HG02642 (cell line): ENCODE measurements at regions not wholly inside any gene's neighbourhood (a gene's known extent, or its start where the extent isn't known, plus 50 kb on each side); places are given as distances from the start of the nearest gene placed in this dataset.
"Not testable (repeated sequence)": the region's sequence is repeated elsewhere in the genome, so short reads cannot be mapped to it uniquely, and the experiment has no call there.

Experiments used
- ATAC-seq: cut with Tn5 transposase; IDR thresholded peaks from one replicate; pipeline ENCODE4 v1.9.1; 2021; ENCODE audit warnings: mild to moderate bottlenecking; ENCODE audit not compliant: unreplicated experiment, poor library complexity

GRCh38 chr18:60020107-60020925 lies 120.5 kb downstream of the PMAIP1 start:
- no peak for ATAC-seq

- ATAC-seq: no peak
Measured at GRCh38 chr18:60019463-60019840, 119.7 kb downstream of the PMAIP1 start.

GRCh38 chr18:60018618-60019462 lies 119.0 kb downstream of the PMAIP1 start:
- ATAC-seq: no peak

- not testable (repeated sequence) for ATAC-seq
Measured at GRCh38 chr18:60018134-60018533, 118.3 kb downstream of the PMAIP1 start.

GRCh38 chr18:60017371-60017770 lies 117.6 kb downstream of the PMAIP1 start:
- ATAC-seq: no peak

- ATAC-seq: not testable (repeated sequence)
Measured at GRCh38 chr18:60015826-60016225, 116.0 kb downstream of the PMAIP1 start.

- ATAC-seq: not testable (repeated sequence)
Measured at GRCh38 chr18:60013148-60013547, 113.4 kb downstream of the PMAIP1 start.

GRCh38 chr18:60010984-60011383 lies 111.2 kb downstream of the PMAIP1 start:
- ATAC-seq: no peak

- no peak for ATAC-seq
Measured at GRCh38 chr18:60010513-60010912, 110.7 kb downstream of the PMAIP1 start.

GRCh38 chr18:60007661-60008060 lies 107.9 kb downstream of the PMAIP1 start:
- ATAC-seq: no peak

- ATAC-seq: no peak
Measured at GRCh38 chr18:60003610-60004185, 103.9 kb downstream of the PMAIP1 start.

- peak; percentile 63 for ATAC-seq
Measured at GRCh38 chr18:59996370-59996966, 96.7 kb downstream of the PMAIP1 start.

GRCh38 chr18:59994357-59994756 lies 94.6 kb downstream of the PMAIP1 start:
- peak; percentile 72 for ATAC-seq

- ATAC-seq: no peak
Measured at GRCh38 chr18:59993560-59993959, 93.8 kb downstream of the PMAIP1 start.

- no peak for ATAC-seq
Measured at GRCh38 chr18:59990121-59990823, 90.5 kb downstream of the PMAIP1 start.

- no peak for ATAC-seq
Measured at GRCh38 chr18:59988098-59988706, 88.4 kb downstream of the PMAIP1 start.

- ATAC-seq: no peak
Measured at GRCh38 chr18:59987102-59987501, 87.3 kb downstream of the PMAIP1 start.

- ATAC-seq: no peak
Measured at GRCh38 chr18:59986139-59986538, 86.3 kb downstream of the PMAIP1 start.

GRCh38 chr18:59985289-59985688 lies 85.5 kb downstream of the PMAIP1 start:
- no peak for ATAC-seq

GRCh38 chr18:59983506-59983905 lies 83.7 kb downstream of the PMAIP1 start:
- no peak for ATAC-seq
